HG03045 (cell line): ENCODE measurements at regions not wholly inside any gene's neighbourhood (a gene's known extent, or its start where the extent isn't known, plus 50 kb on each side); places are given as distances from the start of the nearest gene placed in this dataset.

Experiments
- ATAC-seq: cut with Tn5 transposase; IDR thresholded peaks from one replicate; pipeline ENCODE4 v1.9.1; 2021; ENCODE audit warnings: mild to moderate bottlenecking, moderate library complexity; ENCODE audit not compliant: unreplicated experiment

- ATAC-seq: no peak
These were observed 253.8 kb downstream of the FZD1 start for GRCh38 chr7:91518058-91518457.

- no peak for ATAC-seq
These were observed 255.3 kb downstream of the FZD1 start for GRCh38 chr7:91519241-91520158.

GRCh38 chr7:91520645-91521044, 256.4 kb downstream of the FZD1 start:
- ATAC-seq: no peak

GRCh38 chr7:91526404-91526803, 262.2 kb downstream of the FZD1 start:
- no peak for ATAC-seq

GRCh38 chr7:91527460-91527859, 263.2 kb downstream of the FZD1 start:
- ATAC-seq: no peak

- ATAC-seq: no peak
These were observed 269.8 kb downstream of the FZD1 start for GRCh38 chr7:91533996-91534395.

- no peak for ATAC-seq
These were observed 273.3 kb downstream of the FZD1 start for GRCh38 chr7:91537260-91538152.

GRCh38 chr7:91541641-91542040, 277.4 kb downstream of the FZD1 start:
- no peak for ATAC-seq

- ATAC-seq: no peak
These were observed 279.4 kb downstream of the FZD1 start for GRCh38 chr7:91543646-91544045.

- ATAC-seq: no peak
These were observed 285.6 kb downstream of the FZD1 start for GRCh38 chr7:91549878-91550277.

- no peak for ATAC-seq
These were observed 286.7 kb downstream of the FZD1 start for GRCh38 chr7:91550931-91551330.

GRCh38 chr7:91551377-91552175, 287.3 kb downstream of the FZD1 start:
- ATAC-seq: no peak

GRCh38 chr7:91553410-91553895, 289.2 kb downstream of the FZD1 start:
- no peak for ATAC-seq

GRCh38 chr7:91554883-91555282, 290.6 kb downstream of the FZD1 start:
- ATAC-seq: no peak

GRCh38 chr7:91556239-91556638, 292.0 kb downstream of the FZD1 start:
- ATAC-seq: no peak

GRCh38 chr7:91556956-91557650, 292.9 kb downstream of the FZD1 start:
- no peak for ATAC-seq

- ATAC-seq: peak; percentile 81
These were observed 293.7 kb downstream of the FZD1 start for GRCh38 chr7:91557789-91558404.

GRCh38 chr7:91559947-91560346, 295.7 kb downstream of the FZD1 start:
- ATAC-seq: no peak

- no peak for ATAC-seq
These were observed 299.9 kb downstream of the FZD1 start for GRCh38 chr7:91564101-91564500.

- no peak for ATAC-seq
These were observed 300.3 kb downstream of the FZD1 start for GRCh38 chr7:91564541-91564940.
